GM12875 (cell line): ENCODE measurements at regions not wholly inside any gene's neighbourhood (a gene's known extent, or its start where the extent isn't known, plus 50 kb on each side); places are given as distances from the start of the nearest gene placed in this dataset.
A peak's percentile ranks its signal among the peaks of the same experiment; 100 is the strongest.

Experiments
- H3K4me3 ChIP-seq: one replicate; pipeline ENCODE4 v1.5.1; 2011; ENCODE audit warnings: low read depth, low read length, control low read depth
- TF ChIP-seq, protein P1 (sequence below): IDR thresholded peaks from 2 replicates; pipeline ENCODE4 v1.5.1; 2011; ENCODE audit warnings: low read depth, mild to moderate bottlenecking, control low read depth, inconsistent platforms, low read length, moderate library complexity, borderline replicate concordance; ENCODE audit not compliant: insufficient read depth

DNA sequence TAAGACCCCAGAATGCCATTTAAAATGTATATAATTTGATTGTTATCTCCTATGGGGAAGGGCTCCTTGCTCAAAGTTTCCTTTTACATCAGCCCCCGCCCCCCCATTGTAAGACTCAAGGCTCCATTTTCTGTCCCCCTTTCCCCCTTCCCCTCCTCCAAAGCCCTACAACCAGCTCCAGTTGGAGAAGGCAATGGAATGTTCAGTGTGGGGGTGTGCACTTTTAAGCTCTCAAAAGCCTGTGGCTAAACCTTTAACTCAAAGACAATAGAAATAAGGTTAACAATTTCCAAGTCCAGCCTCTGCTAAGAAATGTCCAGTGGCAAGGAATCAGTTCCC lies 114.7 kb downstream of the NOG start:
- H3K4me3 ChIP-seq = no peak overlapping the region
- TF ChIP-seq, protein P1, sequence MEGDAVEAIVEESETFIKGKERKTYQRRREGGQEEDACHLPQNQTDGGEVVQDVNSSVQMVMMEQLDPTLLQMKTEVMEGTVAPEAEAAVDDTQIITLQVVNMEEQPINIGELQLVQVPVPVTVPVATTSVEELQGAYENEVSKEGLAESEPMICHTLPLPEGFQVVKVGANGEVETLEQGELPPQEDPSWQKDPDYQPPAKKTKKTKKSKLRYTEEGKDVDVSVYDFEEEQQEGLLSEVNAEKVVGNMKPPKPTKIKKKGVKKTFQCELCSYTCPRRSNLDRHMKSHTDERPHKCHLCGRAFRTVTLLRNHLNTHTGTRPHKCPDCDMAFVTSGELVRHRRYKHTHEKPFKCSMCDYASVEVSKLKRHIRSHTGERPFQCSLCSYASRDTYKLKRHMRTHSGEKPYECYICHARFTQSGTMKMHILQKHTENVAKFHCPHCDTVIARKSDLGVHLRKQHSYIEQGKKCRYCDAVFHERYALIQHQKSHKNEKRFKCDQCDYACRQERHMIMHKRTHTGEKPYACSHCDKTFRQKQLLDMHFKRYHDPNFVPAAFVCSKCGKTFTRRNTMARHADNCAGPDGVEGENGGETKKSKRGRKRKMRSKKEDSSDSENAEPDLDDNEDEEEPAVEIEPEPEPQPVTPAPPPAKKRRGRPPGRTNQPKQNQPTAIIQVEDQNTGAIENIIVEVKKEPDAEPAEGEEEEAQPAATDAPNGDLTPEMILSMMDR = no peak

DNA sequence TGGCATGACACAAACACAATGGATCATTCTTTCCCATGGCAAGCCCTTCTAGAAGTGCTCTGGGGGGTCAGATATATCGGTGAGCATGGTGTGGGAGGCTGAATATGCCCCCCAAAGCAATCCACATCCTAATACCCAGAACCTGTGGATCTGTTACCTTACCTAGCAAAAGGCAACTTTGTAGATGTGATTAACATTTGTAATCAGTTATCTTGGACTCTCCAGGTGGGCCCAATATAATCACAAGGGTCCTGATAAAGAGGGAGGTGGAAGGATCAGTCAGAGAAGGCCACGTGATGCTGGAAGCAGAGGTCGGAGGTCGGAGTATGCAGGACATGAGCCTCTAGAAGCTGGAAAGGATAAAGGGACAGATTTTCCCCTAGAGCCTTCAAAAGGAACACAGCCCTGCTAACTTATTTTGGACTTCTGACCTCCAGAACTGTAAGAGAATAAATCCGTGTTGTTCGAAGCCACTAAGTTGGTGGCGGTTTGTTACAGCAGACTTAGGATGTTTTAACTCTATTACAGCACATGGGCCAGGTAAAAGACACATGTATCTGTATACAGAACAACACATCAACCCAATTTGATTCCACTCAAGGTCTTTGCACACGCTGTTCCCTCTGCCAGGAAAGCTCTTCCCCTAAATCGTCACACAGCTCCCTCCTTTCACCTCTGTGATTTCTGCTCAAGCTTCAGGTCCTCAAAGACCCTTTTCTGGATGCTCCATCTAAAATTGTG lies 115.3 kb downstream of the NOG start:
- H3K4me3 ChIP-seq = no peak overlapping the region
- TF ChIP-seq, protein P1 = no peak

DNA sequence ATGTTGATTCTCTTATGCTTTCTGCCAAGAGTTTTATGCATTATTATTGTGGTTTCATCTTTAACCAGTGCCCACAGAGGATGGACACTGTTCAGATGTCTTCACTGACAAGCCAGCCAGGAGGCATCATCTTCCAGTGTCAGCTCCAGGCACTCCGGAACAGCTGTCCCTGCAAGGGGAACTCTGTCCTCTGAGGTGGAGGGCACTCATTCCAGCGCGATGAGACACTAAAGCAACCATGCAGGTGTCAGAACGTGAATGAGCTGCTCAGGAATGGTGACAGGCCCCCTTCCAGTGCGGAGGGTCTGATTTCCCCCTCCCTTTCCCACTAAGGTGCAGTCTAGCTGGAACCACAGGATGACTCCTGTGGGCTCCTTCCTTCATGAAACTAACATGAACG lies 117.5 kb downstream of the NOG start:
- no peak overlapping the region for H3K4me3 ChIP-seq
- TF ChIP-seq, protein P1 = no peak

DNA sequence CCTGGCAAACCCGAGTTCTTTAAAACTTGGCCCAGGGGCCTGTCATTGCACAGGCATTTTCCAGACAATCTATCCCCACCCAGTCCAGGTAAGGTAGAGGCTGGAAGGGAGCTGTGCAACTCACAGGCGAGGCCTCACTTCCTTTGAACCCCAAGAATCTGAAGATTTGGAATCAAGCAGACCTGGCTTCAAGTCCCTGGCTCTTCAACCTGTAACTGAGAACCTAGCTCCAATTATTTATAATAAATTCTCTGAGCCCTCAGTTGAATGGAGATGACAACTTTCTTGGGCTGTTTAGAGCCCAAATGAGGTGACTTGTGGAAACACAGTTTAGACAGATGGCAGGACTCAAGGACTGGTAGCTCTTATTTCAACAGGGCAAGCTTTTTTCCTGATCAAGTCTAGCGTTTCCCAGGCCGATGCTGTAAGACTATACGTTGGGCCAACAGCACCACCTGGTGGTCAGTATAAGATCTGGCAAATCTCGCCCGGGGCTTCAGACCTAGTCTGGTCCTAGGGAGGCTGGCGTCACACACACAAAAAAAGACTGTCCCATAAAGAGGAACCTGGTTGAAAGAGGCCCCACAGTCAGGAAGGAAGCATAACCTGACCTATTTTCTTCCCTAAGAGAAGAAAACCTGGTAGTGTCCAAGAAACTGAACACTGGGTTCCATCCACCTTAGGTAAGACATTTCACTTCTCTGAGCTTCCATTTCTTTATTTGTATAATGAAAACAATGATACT lies 117.9 kb downstream of the C17orf67 start:
- TF ChIP-seq, protein P1 = peak; percentile 74

DNA sequence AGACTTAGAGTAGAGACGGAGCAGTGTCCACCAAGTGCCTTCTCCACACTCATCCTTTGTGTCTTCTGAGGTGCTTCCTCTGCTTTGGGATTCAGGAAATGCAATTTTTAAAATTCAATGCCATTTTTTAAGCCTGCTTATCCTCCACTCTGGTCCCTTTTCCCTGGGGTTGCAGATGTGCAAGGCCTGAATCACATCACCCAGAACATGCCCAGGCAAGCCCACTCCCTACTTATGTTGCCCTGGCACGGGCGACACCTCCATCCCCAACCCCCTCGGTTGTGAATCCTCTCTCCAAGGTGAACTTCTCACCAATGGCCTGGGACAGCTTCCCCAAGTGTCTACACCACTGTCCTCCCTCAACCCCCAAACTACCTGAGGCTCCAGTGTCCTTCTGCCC lies 116.2 kb downstream of the C17orf67 start:
- TF ChIP-seq, protein P1 = no peak

More for the DNA sequence above, 117.9 kb downstream of the C17orf67 start:
- no peak overlapping the region for H3K4me3 ChIP-seq

DNA sequence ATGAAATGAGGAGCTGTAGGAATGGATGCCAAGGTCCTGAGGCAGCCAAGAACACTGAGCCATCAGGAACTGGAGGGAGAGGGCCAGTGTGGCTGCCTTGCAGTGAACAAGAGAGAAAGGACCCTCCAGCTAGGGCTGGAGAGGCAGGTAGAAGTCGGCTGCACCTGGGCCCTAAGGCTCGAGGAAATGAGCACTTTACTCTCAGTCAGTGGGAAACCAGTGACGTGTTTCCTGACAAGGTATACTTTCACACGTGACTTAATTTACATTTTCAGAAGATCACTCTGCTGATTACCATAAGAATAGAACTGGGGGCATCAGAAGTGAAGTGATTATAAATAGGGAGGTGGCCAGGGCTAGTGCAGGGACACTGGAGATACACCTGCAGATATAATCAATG lies 115.2 kb downstream of the C17orf67 start:
- no peak overlapping the region for H3K4me3 ChIP-seq
- TF ChIP-seq, protein P1 = no peak

More for the DNA sequence above, 116.2 kb downstream of the C17orf67 start:
- no peak overlapping the region for H3K4me3 ChIP-seq

DNA sequence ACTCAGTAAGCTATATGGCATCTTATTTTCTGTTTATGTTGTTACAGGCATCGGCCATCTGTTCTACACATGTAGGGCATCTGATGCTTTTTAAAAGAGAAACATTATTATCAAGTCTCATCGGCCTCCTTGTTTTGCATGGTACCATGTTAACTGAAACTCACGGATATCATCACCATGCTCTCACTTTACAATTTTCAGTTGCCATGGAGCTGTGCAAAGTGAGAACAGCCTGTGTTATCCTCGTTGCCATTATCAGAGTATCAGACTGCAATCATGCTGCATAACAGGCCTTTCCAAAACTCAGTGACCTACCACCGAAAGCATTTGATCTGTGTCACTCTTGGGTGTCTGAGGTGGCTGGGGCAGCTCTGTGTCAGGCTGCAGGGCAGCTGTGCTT lies 110.3 kb downstream of the C17orf67 start:
- TF ChIP-seq, protein P1 = no peak
- H3K4me3 ChIP-seq = no peak overlapping the region
